RWPE1 (cell line): ENCODE measurements at regions not wholly inside any gene's neighbourhood (a gene's known extent, or its start where the extent isn't known, plus 50 kb on each side); places are given as distances from the start of the nearest gene placed in this dataset.

Experiments
- CTCF ChIA-PET: fragments of 350-600 bp; sonication (Branson Sonifier 250); formaldehyde crosslinking; extraction: SDS; loops from one replicate; lab custom pipeline; 2021; lab: Yijun Ruan, JAX
- POLR2A ChIA-PET: fragments of 400-600 bp; formaldehyde crosslinking; extraction: SDS; loops from one replicate; lab custom pipeline; 2020; ENCODE audit warnings: antibody characterized with exemption; ENCODE audit not compliant: low non-redundant PET; lab: Yijun Ruan, JAX
- DNase-seq: peaks from one replicate; pipeline ENCODE4 v3.0.0; 2012; ENCODE audit warnings: low spot score
- H3K27ac ChIP-seq: fragments of 450-650 bp; 2 replicates; pipeline ENCODE4 v1.5.1; 2017
- CTCF ChIP-seq: fragments of 450-650 bp; conservative IDR thresholded peaks from 2 replicates; pipeline ENCODE4 v1.5.1; 2017; ENCODE audit warnings: low read depth, mild to moderate bottlenecking

DNA sequence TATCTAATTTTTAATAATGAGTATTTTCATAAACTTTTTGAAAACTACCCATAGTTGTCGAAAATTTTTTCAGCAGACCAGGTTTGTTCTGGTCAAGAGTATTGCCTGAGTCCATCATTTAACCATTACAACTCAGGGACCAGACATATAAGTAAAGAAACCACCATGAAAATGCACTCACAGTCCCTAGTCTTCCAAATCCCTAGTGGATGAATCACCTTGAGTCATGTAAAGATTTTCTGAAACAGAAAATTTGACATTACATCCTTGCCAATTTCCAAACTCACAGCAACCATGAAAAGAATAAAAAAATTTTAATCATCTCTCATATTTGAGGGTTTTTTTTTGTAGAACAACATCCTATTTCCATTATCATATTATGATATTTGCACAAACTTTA is 1337.5 kb upstream of the CDH8 start:
- no peak overlapping the region for H3K27ac ChIP-seq
- ChIA-PET POLR2A (no interaction called here), CTCF (no interaction called here)
- DNase-seq, result no peak
- TF ChIP-seq CTCF, result no peak

DNA sequence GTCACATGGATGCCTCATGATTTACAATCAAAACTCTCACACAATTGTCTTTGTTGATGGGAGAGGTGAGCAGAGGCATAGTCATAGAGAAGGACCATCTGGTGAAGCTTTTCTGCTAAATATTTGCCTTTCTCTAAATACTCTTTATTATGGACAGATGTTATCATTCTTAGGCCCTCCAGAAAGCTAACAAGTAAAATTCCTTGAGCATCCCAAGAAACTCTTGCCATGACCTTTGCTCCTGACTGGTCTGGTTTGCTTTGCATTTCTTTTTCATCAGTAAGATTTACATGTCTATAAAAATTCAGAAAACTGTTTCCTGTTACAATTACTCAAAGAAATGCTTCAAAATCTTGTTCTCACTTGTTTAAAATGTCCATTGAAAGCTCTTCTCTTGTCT is 1336.6 kb upstream of the CDH8 start:
- DNase-seq, result no peak
- POLR2A ChIA-PET, result no interaction called here
- CTCF ChIA-PET, result no interaction called here
- no peak overlapping the region for H3K27ac ChIP-seq
- no peak for TF ChIP-seq CTCF

DNA sequence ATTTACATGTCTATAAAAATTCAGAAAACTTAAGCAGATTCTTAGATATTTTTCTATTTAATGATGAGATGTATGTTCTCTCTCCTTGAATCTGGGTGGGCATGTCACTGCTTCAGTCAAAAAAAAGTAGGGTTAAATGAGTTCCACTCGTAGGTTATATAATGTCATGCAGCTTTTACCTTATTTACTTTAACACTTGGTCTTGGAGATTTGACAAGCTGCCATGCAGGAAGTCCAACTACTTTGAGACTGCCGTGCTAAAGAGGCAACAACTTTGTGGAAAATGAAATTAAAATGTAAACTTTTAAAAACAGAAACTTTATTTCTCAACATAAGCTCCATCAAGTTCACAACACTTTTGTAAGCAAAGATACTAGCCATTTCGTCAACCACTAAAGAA is 1336.0 kb upstream of the CDH8 start:
- no peak for DNase-seq
- POLR2A ChIA-PET, result no interaction called here
- no peak for TF ChIP-seq CTCF
- no peak overlapping the region for H3K27ac ChIP-seq
- CTCF ChIA-PET, result interaction anchor here (0.6 kb wide), 1 partner anchor 326 kb away, joined by 3 read pairs; no protein-coding TSS in a partner anchor

GRCh38 chr16:63365649-63366304 is 1329.5 kb upstream of the CDH8 start:
- no peak for DNase-seq
- TF ChIP-seq CTCF, result no peak
- ChIA-PET POLR2A (no interaction called here), CTCF (interaction anchor here (0.6 kb wide), 1 partner anchor 1096 kb away, joined by 3 read pairs; no protein-coding TSS in a partner anchor)
- no peak overlapping the region for H3K27ac ChIP-seq

GRCh38 chr16:63363738-63364137 is 1327.5 kb upstream of the CDH8 start:
- ChIA-PET POLR2A (no interaction called here), CTCF (no interaction called here)
- no peak for TF ChIP-seq CTCF
- no peak overlapping the region for H3K27ac ChIP-seq
- DNase-seq, result no peak

GRCh38 chr16:63361032-63361624 is 1324.9 kb upstream of the CDH8 start:
- ChIA-PET POLR2A (no interaction called here), CTCF (interaction anchor here (0.6 to 0.7 kb wide), 4 partner anchors 349 to 1121 kb away, joined by 4 to 7 read pairs (median 4); no protein-coding TSS in a partner anchor)
- DNase-seq, result peak; percentile 27

More at GRCh38 chr16:63361032-63361624, 1324.9 kb upstream of the CDH8 start:
- no peak overlapping the region for H3K27ac ChIP-seq
- TF ChIP-seq CTCF, result peak; percentile 77
